Naive thymus-derived CD4-positive, alpha-beta T cell (primary cell): ENCODE measurements at regions not wholly inside any gene's neighbourhood (a gene's known extent, or its start where the extent isn't known, plus 50 kb on each side); places are given as distances from the start of the nearest gene placed in this dataset.

Experiments used
- ATAC-seq: fragments of 150-1000 bp; cut with Tn5 transposase; 2 replicates; pipeline ENCODE4 v1.10.0; 2021; ENCODE audit warnings: mild to moderate bottlenecking, moderate library complexity
- CTCF ChIA-PET: fragments of 350-600 bp; sonication (Branson Sonifier 250); formaldehyde crosslinking; loops from one replicate; lab custom pipeline; 2021; ENCODE audit warnings: antibody characterized with exemption; lab: Charles Lee
- POLR2A ChIA-PET: fragments of 350-600 bp; sonication (Branson Sonifier 250); formaldehyde crosslinking; loops from one replicate; lab custom pipeline; 2021; ENCODE audit warnings: antibody characterized with exemption, inconsistent platforms; lab: Charles Lee
- DNase-seq, 9 donors: peaks; one replicate each; pipeline versions ENCODE4 v3.0.0 to v3.0.0-alpha.2; 2020 to 2022; ENCODE audit warnings: mixed read lengths in 1 of 9
- H3K27ac ChIP-seq: one replicate; pipeline ENCODE4 v1.7.0; 2013; ENCODE audit warnings: mild to moderate bottlenecking, low read depth, low read length, moderate library complexity
- H3K27me3 ChIP-seq, 2 donors: one replicate each; pipeline ENCODE4 v1.7.0; 2013; ENCODE audit warnings: low read length in 2 of 2, mild to moderate bottlenecking in 2 of 2, moderate library complexity in 2 of 2; ENCODE audit not compliant: control insufficient read depth in 2 of 2, insufficient read depth in 2 of 2
- H3K36me3 ChIP-seq, 3 experiments: 1 replicate in 2 of 3; 2 replicates in 1 of 3; pipeline ENCODE4 v1.7.0; 2013; ENCODE audit warnings: low read length in 3 of 3, mild to moderate bottlenecking in 3 of 3, moderate library complexity in 1 of 3; ENCODE audit not compliant: insufficient read depth in 3 of 3, control insufficient read depth in 2 of 3
- H3K4me1 ChIP-seq, 2 donors: one replicate each; pipeline ENCODE4 v1.7.0; 2013; ENCODE audit warnings: low read length in 2 of 2, mild to moderate bottlenecking in 2 of 2, moderate library complexity in 1 of 2; ENCODE audit not compliant: control insufficient read depth in 2 of 2, insufficient read depth in 2 of 2
- H3K4me3 ChIP-seq: 2 replicates; pipeline ENCODE4 v1.7.0; 2013; ENCODE audit warnings: mild to moderate bottlenecking, low read length
- H3K9me3 ChIP-seq, 3 experiments: 1 replicate in 2 of 3; 2 replicates in 1 of 3; pipeline ENCODE4 v1.7.0; 2013; ENCODE audit warnings: low read length in 3 of 3; ENCODE audit not compliant: control insufficient read depth in 2 of 3
- H3K27ac Mint-ChIP-seq, 9 donors: one replicate each; pipeline ENCODE4 v1.8.0; 2020 to 2022; ENCODE audit warnings: mixed read lengths in 9 of 9, mild to moderate bottlenecking in 8 of 9, moderate library complexity in 5 of 9, inconsistent platforms in 2 of 9
- H3K27me3 Mint-ChIP-seq, 5 donors: one replicate each; pipeline ENCODE4 v1.8.0; 2021 to 2022; ENCODE audit warnings: mixed read lengths in 5 of 5, mild to moderate bottlenecking in 1 of 5
- H3K36me3 Mint-ChIP-seq, 5 donors: one replicate each; pipeline ENCODE4 v1.8.0; 2020 to 2022; ENCODE audit warnings: mixed read lengths in 5 of 5, mild to moderate bottlenecking in 3 of 5, inconsistent platforms in 1 of 5
- H3K4me1 Mint-ChIP-seq, 7 donors: one replicate each; pipeline ENCODE4 v1.8.0; 2020 to 2022; ENCODE audit warnings: mixed read lengths in 7 of 7, mild to moderate bottlenecking in 3 of 7, inconsistent platforms in 1 of 7
- H3K4me3 Mint-ChIP-seq, 10 donors: one replicate each; pipeline ENCODE4 v1.8.0; 2020 to 2022; ENCODE audit warnings: mild to moderate bottlenecking in 10 of 10, mixed read lengths in 10 of 10, moderate library complexity in 6 of 10, inconsistent platforms in 2 of 10
- H3K9me3 Mint-ChIP-seq, 11 donors: one replicate each; pipeline ENCODE4 v1.8.0; 2020 to 2022; ENCODE audit warnings: mixed read lengths in 11 of 11, mild to moderate bottlenecking in 4 of 11, inconsistent platforms in 1 of 11, moderate library complexity in 1 of 11
- intact Hi-C, 2 donors: fragments of 100-400 bp; cut with micrococcal nuclease; formaldehyde crosslinking; loops; one replicate each; pipeline ENCODE4 v1.15.1; 2023

GRCh38 chr14:28577711-28578131 lies 188.9 kb upstream of the FOXG1 start:
- Mint-ChIP-seq H3K4me1 (no peaks in the 10 kb centered on the region), H3K27me3 (no peaks in the 10 kb centered on the region), H3K27ac (no peak overlapping the region), H3K36me3 (no peaks in the 10 kb centered on the region), H3K9me3 (peaks cover 2 to 21% (median 10%) of the 10 kb centered on the region in 11 donors), H3K4me3 (no peak overlapping the region)
- ChIA-PET CTCF (no interaction called here), POLR2A (no interaction called here)
- Histone ChIP-seq H3K4me3 (no peak overlapping the region), H3K36me3 (no peaks in the 10 kb centered on the region), H3K4me1 (no peaks in the 10 kb centered on the region), H3K27ac (no peak overlapping the region), H3K9me3 (no peaks in the 10 kb centered on the region), H3K27me3 (no peaks in the 10 kb centered on the region)
- no peak for DNase-seq
- intact Hi-C loops: no loop called here
- ATAC-seq: no peak

DNA sequence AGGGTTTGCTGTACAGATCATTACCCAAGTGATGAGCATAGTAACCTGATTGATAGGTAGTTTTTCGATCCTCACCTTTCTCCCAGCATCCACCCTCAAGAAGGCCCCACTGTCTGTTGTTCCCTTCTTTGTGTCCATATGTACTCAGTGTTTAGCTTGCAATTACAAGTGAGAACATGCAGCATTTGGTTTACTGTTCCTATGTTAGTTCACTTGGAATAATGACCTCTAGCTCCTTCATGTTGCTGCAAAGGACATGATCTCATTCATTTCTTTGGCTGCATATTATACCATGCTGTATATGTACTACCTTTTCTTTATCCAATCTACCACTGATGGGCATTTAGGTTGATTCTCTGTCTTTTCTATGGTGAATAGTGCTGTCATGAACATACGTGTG lies 181.6 kb upstream of the FOXG1 start:
- Histone ChIP-seq H3K4me3 (no peak overlapping the region), H3K9me3 (no peaks in the 10 kb centered on the region), H3K4me1 (no peaks in the 10 kb centered on the region), H3K27me3 (no peaks in the 10 kb centered on the region), H3K27ac (no peak overlapping the region), H3K36me3 (no peaks in the 10 kb centered on the region)
- no peaks in the 10 kb centered on the region for H3K36me3 Mint-ChIP-seq
- H3K27ac Mint-ChIP-seq: no peak overlapping the region
- no peak for DNase-seq
- POLR2A ChIA-PET: no interaction called here
- H3K9me3 Mint-ChIP-seq: peaks cover 2 to 24% (median 8%) of the 10 kb centered on the region in 11 donors
- CTCF ChIA-PET: no interaction called here
- H3K27me3 Mint-ChIP-seq: no peaks in the 10 kb centered on the region
- intact Hi-C loops: no loop called here
- no peak for ATAC-seq
- H3K4me3 Mint-ChIP-seq: no peak overlapping the region
- no peaks in the 10 kb centered on the region for H3K4me1 Mint-ChIP-seq

GRCh38 chr14:28589792-28590191 lies 176.8 kb upstream of the FOXG1 start:
- Histone ChIP-seq H3K27me3 (no peaks in the 10 kb centered on the region), H3K9me3 (no peaks in the 10 kb centered on the region), H3K4me1 (no peaks in the 10 kb centered on the region), H3K27ac (no peak overlapping the region), H3K4me3 (no peak overlapping the region), H3K36me3 (no peaks in the 10 kb centered on the region)
- intact Hi-C loops: no loop called here
- H3K4me1 Mint-ChIP-seq: no peaks in the 10 kb centered on the region
- no peak overlapping the region for H3K4me3 Mint-ChIP-seq
- peaks cover 2 to 19% (median 9%) of the 10 kb centered on the region in 11 donors for H3K9me3 Mint-ChIP-seq
- ChIA-PET POLR2A (no interaction called here), CTCF (no interaction called here)
- H3K27me3 Mint-ChIP-seq: no peaks in the 10 kb centered on the region
- DNase-seq (no peak), ATAC-seq (no peak)
- peaks cover 0 to 3% (median 0%) of the 10 kb centered on the region in 5 donors for H3K36me3 Mint-ChIP-seq
- H3K27ac Mint-ChIP-seq: no peak overlapping the region

GRCh38 chr14:28596391-28596790 lies 170.2 kb upstream of the FOXG1 start:
- no peaks in the 10 kb centered on the region for H3K4me1 Mint-ChIP-seq
- Histone ChIP-seq H3K9me3 (no peaks in the 10 kb centered on the region), H3K27ac (no peak overlapping the region), H3K4me3 (no peak overlapping the region), H3K4me1 (no peaks in the 10 kb centered on the region), H3K27me3 (no peaks in the 10 kb centered on the region), H3K36me3 (no peaks in the 10 kb centered on the region)
- H3K27me3 Mint-ChIP-seq: no peaks in the 10 kb centered on the region
- H3K4me3 Mint-ChIP-seq: no peak overlapping the region
- POLR2A ChIA-PET: no interaction called here
- no peak overlapping the region for H3K27ac Mint-ChIP-seq
- peaks cover 2 to 21% (median 10%) of the 10 kb centered on the region in 11 donors for H3K9me3 Mint-ChIP-seq
- no peak for ATAC-seq
- DNase-seq: no peak
- intact Hi-C loops: no loop called here
- CTCF ChIA-PET: no interaction called here
- H3K36me3 Mint-ChIP-seq: peaks cover 0 to 3% (median 0%) of the 10 kb centered on the region in 5 donors

- H3K27ac ChIP-seq: no peak overlapping the region
- H3K36me3 ChIP-seq: no peaks in the 10 kb centered on the region
- DNase-seq (no peak), ATAC-seq (no peak)
- no peak overlapping the region for H3K4me3 ChIP-seq
- ChIA-PET POLR2A (no interaction called here), CTCF (no interaction called here)
- Mint-ChIP-seq H3K4me3 (no peak overlapping the region), H3K36me3 (no peaks in the 10 kb centered on the region), H3K4me1 (no peaks in the 10 kb centered on the region), H3K9me3 (peaks cover 0 to 29% (median 9%) of the 10 kb centered on the region in 11 donors), H3K27me3 (no peaks in the 10 kb centered on the region), H3K27ac (no peak overlapping the region)
- no peaks in the 10 kb centered on the region for H3K4me1 ChIP-seq
- H3K9me3 ChIP-seq: no peaks in the 10 kb centered on the region
- no peaks in the 10 kb centered on the region for H3K27me3 ChIP-seq
- intact Hi-C loops: no loop called here
Observed at GRCh38 chr14:28599191-28599590, 167.4 kb upstream of the FOXG1 start.

DNA sequence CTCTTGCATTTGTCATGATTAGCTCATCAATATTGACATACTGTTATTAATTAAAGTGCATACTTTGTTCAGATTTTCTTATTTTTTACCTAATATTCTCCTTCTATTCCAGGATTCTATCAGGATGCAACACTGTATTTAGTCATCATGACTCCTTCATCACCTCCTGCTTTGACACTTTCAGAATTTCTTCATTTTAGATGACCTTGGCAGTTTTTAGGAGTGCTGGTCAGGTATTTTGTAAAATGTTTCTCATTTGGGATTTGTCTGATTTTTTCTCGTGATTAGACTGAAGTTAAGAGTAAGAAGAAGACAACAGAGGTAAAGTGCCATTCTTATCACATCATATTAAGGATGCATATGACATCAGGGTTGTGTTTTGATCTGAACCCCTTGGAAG lies 167.0 kb upstream of the FOXG1 start:
- Histone ChIP-seq H3K4me3 (no peak overlapping the region), H3K27me3 (no peaks in the 10 kb centered on the region), H3K4me1 (no peaks in the 10 kb centered on the region), H3K36me3 (no peaks in the 10 kb centered on the region), H3K9me3 (no peaks in the 10 kb centered on the region), H3K27ac (no peak overlapping the region)
- DNase-seq (no peak), ATAC-seq (no peak)
- no peaks in the 10 kb centered on the region for H3K4me1 Mint-ChIP-seq
- no peak overlapping the region for H3K27ac Mint-ChIP-seq
- H3K4me3 Mint-ChIP-seq: no peak overlapping the region
- H3K27me3 Mint-ChIP-seq: no peaks in the 10 kb centered on the region
- ChIA-PET POLR2A (no interaction called here), CTCF (no interaction called here)
- H3K36me3 Mint-ChIP-seq: no peaks in the 10 kb centered on the region
- intact Hi-C loops: no loop called here
- peaks cover 0 to 29% (median 8%) of the 10 kb centered on the region in 11 donors for H3K9me3 Mint-ChIP-seq

- Mint-ChIP-seq H3K27ac (no peak overlapping the region), H3K36me3 (no peaks in the 10 kb centered on the region), H3K4me1 (no peaks in the 10 kb centered on the region), H3K27me3 (no peaks in the 10 kb centered on the region), H3K9me3 (peaks cover 0 to 18% (median 3%) of the 10 kb centered on the region in 11 donors), H3K4me3 (no peak overlapping the region)
- ChIA-PET CTCF (no interaction called here), POLR2A (no interaction called here)
- Histone ChIP-seq H3K36me3 (no peaks in the 10 kb centered on the region), H3K9me3 (no peaks in the 10 kb centered on the region), H3K27me3 (no peaks in the 10 kb centered on the region), H3K27ac (no peak overlapping the region), H3K4me3 (no peak overlapping the region), H3K4me1 (no peaks in the 10 kb centered on the region)
- DNase-seq (no peak), ATAC-seq (no peak)
- intact Hi-C loops: no loop called here
Observed at GRCh38 chr14:28603606-28604005, 163.0 kb upstream of the FOXG1 start.
